GM04504 (cell line): ENCODE measurements at regions not wholly inside any gene's neighbourhood (a gene's known extent, or its start where the extent isn't known, plus 50 kb on each side); places are given as distances from the start of the nearest gene placed in this dataset.

ENCODE experiments used
- DNase-seq: peaks from one replicate; pipeline ENCODE4 v3.0.0-alpha.2; 2012; ENCODE audit warnings: low read depth

GRCh38 chr12:79534029-79534867 is 156.5 kb downstream of the PAWR start:
- no peak for DNase-seq

- no peak for DNase-seq
Measured at GRCh38 chr12:79532907-79533288, 157.9 kb downstream of the PAWR start.

- DNase-seq: no peak
Measured at GRCh38 chr12:79531518-79531917, 159.2 kb downstream of the PAWR start.

- no peak for DNase-seq
Measured at GRCh38 chr12:79527473-79527872, 163.3 kb downstream of the PAWR start.

- DNase-seq: no peak
Measured at GRCh38 chr12:79525357-79525756, 165.4 kb downstream of the PAWR start.

- DNase-seq: no peak
Measured at GRCh38 chr12:79524507-79525148, 166.1 kb downstream of the PAWR start.

- no peak for DNase-seq
Measured at GRCh38 chr12:79522989-79523386, 167.8 kb downstream of the PAWR start.

- DNase-seq: no peak
Measured at GRCh38 chr12:79522257-79522988, 168.3 kb downstream of the PAWR start.

- no peak for DNase-seq
Measured at GRCh38 chr12:79521576-79521975, 169.2 kb downstream of the PAWR start.

GRCh38 chr12:79517363-79517762 is 173.4 kb downstream of the PAWR start:
- DNase-seq: no peak

- no peak for DNase-seq
Measured at GRCh38 chr12:79515530-79515935, 175.2 kb downstream of the PAWR start.

- peak; percentile 9 for DNase-seq
Measured at GRCh38 chr12:79514730-79515529, 175.8 kb downstream of the PAWR start.

GRCh38 chr12:79512068-79512467 is 178.7 kb downstream of the PAWR start:
- DNase-seq: no peak

- DNase-seq: no peak
Measured at GRCh38 chr12:79508622-79509021, 182.1 kb downstream of the PAWR start.
